DOHH2 (cell line): ENCODE measurements at regions not wholly inside any gene's neighbourhood (a gene's known extent, or its start where the extent isn't known, plus 50 kb on each side); places are given as distances from the start of the nearest gene placed in this dataset.

Source experiments
- EZH2phosphoT487 ChIP-seq: fragments of 200-600 bp; sonication (generic); IDR thresholded peaks from 2 replicates; pipeline ENCODE4 v1.6.1; 2017; ENCODE audit warnings: borderline replicate concordance, mild to moderate bottlenecking, antibody characterized with exemption, low read length, moderate library complexity, mixed read lengths
- TF ChIP-seq, protein P1 (sequence below): fragments of 200-600 bp; sonication (generic); IDR thresholded peaks from one replicate; pipeline ENCODE4 v1.5.1; 2014; ENCODE audit warnings: antibody characterized with exemption, mild to moderate bottlenecking, low read depth, low read length; ENCODE audit not compliant: poor library complexity, severe bottlenecking

DNA sequence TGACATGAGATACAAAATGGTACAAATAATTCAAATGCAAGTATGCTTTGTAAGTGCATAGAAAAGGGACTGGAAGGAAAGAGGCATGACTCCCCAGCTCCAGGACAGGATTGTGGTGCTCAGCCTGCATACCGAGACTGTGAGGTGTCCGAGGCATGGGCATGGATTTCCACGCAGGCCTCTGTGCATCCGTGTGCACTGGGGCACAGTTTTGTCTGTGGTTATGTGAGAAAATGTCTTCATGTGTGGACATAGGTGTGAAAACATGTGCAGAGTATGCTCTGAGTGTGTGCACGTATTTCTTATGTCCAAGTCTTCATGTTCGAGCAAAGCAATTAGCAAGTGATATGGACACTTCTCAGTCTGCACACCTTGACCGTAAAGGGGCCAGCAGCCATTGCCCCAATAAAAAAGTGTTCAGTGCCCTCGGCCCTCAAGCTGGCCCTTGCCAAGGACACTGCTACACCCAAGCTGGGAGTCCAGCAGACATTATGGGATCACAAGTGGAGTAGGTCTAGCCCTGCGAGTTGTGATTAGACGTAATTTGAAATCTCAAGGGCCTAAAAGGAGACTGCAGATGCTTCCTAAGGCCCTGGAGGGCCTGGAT lies 120.7 kb downstream of the CYP26B1 start:
- TF ChIP-seq, protein P1, sequence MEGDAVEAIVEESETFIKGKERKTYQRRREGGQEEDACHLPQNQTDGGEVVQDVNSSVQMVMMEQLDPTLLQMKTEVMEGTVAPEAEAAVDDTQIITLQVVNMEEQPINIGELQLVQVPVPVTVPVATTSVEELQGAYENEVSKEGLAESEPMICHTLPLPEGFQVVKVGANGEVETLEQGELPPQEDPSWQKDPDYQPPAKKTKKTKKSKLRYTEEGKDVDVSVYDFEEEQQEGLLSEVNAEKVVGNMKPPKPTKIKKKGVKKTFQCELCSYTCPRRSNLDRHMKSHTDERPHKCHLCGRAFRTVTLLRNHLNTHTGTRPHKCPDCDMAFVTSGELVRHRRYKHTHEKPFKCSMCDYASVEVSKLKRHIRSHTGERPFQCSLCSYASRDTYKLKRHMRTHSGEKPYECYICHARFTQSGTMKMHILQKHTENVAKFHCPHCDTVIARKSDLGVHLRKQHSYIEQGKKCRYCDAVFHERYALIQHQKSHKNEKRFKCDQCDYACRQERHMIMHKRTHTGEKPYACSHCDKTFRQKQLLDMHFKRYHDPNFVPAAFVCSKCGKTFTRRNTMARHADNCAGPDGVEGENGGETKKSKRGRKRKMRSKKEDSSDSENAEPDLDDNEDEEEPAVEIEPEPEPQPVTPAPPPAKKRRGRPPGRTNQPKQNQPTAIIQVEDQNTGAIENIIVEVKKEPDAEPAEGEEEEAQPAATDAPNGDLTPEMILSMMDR, result no peak
- no peak for TF ChIP-seq EZH2phosphoT487
